Inflammatory macrophage treated with lipopolysaccharide for 1 hour (primary cell): ENCODE measurements at regions not wholly inside any gene's neighbourhood (a gene's known extent, or its start where the extent isn't known, plus 50 kb on each side); places are given as distances from the start of the nearest gene placed in this dataset.

Experiments
- DNase-seq, 2 donors: peaks; one replicate each; pipeline ENCODE4 v3.0.0-alpha.2; 2020 to 2022

DNA sequence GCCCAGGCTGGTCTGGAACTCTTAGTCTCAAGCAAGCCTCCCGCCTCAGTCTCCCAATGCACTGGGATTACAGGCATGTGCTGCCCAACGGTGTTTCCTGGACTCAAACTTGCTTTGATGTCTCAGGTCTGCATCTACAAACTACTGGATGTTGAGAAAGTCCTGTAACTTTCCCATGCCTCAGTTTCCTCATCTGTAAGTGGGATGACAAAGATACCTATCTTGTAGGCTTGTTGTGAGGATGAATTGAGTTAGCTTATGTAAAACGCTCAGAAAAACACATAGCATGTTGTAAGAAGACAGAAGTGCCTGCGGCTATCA lies 63.6 kb upstream of the NUDT4 start:
- DNase-seq = no peak

DNA sequence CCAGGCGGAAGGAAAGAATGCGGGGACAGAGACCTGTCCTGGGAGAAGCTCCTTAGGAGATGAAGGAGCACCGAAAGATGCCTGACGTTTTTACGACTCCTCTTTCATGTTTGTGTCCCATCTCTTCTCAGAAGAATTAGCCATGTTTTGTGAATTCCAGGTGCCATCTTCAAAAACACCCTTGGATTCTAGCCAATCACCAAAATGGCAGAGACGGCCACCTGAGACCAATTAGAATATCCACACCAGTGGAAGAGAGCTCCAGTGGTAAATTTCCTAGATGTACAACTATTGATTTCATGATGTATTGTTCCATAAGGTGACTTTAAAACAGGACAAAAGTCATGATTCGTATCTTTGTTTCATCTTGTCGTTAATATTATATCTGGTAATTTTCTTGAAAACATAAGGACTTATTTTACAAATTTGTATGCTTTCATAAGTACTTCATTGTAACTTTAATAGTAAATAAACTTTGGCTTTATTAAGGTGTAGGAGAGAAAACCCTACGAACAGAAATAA lies 62.3 kb upstream of the NUDT4 start:
- no peak for DNase-seq

DNA sequence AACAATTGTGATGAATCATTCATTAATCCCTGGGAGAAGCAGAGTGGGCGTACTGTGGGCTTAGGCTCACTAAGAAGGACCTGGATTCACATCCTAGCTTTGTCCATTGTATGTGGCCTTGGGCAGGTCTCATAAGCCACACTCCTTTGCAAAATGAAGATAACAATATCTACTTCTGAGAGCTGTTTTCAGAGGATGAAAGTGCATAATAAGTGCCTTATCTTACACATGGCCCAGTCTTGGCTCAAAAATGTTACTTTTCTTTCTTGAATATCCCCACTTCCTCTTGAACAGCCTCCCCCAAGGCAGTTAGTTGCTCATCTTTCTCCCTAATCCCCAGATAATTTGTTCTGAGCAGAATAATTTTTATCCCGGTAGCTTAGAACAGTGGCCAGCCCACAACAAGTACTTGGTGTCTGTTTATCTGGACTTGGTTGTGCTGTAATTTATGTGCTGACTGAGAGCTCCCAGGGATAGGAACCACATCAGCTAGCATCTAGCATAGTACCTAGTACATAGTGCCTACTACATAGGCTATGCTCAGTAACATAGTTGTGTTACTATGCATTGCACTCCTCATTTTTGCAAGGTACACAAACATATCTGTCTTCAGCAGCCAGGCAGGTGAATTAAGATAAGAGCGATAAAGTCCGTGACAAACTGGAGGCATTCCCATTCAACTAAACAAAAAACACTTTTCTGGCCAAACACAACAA lies 61.7 kb upstream of the NUDT4 start:
- no peak for DNase-seq

DNA sequence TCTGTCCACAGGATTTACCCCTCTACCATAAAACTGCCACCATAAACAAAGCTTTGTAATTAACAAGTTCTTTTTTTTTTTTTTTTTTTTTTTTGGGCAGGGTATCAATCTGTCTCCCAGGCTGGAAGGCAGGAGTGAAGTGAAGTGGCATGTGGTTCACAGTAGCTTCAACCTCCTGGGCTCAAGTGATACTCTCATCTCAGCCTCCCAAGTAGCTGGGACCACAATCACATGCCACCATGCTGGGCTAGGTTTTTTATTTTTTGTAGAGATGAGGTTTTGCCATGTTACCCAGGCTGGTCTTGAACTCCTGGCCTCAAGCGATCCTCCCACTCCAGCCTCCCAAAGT lies 61.1 kb upstream of the NUDT4 start:
- DNase-seq = no peak

DNA sequence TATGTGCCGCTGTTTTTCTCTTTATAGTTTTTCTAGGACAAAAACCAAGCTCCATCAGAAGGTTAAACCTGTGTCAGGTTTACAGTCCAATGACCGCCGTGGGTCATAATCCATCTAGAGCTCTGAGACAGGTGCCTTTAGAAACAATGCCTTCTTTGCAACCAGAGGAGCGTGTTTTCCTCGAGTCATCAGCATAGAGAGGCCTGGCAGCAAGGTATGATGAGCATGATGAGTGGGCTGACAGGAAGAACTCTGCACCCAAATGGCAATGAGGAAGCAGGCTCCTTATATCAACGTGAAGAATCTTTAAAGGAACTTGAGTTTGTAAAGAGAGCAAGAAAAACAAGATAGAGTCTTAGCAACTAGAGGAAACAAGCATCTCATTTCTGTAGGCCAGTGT lies 60.5 kb upstream of the NUDT4 start:
- DNase-seq = peak in 1 of 2 donors; percentile 29

DNA sequence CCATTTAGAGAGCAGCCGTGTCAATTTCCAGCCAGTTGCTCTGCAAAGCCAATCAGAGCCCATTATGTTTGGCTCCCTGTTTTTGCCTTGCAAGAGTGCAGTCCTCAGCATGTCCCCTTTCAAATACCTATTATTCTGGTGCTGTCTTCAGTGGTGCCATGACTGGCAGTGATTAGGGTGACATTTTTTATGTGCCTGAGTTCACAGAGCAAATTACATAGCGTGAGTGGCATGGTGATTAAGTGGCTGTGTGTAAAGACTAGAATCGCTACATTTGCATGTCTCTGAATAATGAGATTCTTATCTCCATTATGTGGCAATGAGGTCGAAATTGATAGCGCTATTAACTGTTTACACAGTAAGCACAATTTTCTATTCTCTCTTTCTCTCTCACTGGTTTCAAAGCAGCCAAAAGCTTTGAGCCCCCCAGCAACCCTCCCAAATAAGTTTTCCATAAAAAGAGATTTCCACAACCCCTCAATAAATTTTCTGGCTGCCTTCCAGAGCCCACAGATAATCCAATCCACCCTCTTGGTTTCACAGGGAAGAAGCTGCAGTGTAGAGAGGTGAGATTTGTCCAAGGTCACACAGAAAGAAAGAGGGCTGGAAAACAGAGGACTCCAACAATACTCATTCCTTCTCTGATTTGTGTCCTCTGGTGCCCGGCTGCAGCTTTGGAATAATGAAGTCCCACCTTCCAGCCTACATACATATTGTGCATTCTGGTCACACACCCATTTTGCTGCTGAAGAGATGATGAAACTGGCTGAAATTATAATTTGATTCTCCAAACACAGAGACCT lies 58.8 kb upstream of the NUDT4 start:
- DNase-seq = no peak

DNA sequence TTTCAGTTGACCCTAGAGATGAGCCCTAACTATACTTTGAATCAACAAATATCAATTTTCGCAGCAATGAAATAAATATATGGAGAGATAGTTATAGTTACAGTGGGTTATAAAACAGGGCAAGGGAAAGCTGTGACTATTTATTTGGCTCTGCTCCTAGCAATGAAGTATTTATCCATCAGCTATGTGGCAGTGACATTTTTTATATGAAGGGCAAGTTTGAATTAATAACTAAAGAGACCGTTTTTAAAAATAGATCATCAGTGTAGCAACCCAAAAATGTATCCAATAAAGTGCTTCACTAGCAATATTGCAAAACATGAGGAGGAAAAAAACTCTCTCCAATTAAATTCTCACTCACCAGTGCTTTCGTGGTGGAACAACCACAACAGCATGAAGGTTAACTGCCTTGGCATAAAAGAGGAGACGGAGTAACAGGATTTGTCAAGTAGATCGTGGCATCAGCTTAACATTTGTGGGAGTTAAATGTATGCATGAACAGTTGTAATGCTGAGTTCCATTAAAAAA lies 58.1 kb upstream of the NUDT4 start:
- DNase-seq = no peak

DNA sequence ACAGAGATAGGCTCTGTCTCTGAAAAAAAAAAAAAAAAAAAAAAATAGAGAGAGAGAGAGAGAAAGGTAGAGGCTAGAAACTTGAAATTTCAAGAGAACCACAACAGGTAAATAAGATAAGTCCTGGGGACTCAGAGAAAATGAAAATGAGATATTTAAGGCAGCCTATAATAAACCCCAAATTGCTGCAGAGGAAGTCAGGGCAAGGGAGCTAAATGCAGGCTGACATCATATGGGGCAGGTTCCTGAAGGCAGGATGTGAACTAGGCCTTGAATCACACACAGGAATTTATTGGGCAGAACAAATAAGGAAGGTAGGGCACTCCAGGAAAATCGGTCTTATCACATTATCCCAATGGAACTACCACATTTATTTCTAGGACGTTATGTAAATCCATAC lies 54.9 kb upstream of the NUDT4 start:
- DNase-seq = no peak

DNA sequence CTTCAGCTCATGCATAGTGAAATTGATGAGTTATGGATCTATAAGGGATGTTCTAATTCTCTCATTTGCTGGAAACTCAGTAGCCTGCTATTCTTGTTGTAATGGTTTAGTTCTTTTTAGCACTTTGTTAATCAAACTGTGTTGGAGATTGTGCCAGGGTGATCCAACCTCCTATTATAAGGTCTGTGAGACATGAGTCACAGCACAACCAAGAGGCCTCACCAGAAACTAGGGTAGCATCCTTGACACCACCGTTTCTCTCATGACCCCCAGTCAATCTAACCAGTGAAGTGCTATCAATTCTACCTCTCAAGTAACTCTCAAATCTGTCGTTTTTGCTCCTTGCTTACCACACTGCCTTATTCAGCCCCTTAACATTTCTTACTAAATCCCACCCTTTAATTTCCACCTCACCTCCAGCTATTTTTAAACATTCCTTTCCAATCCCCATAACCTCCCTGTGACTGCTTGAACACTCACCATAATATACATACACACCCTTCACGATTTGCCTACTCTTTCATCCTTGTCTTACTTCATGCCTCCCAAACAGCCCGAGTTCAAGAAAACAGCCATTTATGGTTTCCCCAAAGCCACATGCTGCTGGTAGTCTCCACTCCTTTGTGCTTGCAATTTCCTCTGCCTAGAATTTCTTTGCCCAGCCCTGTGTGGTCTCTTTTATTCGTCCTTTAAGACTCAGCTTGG lies 53.9 kb upstream of the NUDT4 start:
- no peak for DNase-seq

DNA sequence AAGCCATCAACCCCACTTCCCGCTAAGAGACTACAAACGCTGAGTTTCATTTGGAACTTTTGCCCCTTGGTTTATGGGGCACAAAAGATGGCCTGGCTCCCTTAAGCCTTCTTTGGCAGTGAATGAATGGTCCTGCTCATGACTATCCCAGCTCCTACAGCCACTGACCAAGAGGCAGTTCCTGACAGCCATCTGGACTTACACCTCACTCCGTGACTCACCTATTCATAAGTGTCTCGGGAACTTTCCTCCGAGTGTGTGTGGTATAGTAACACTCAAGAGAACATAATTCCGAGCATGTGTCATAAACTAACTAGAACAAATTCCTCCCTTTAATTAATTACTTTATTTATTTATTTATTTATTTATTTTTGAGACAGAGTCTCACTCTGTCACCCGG lies 51.9 kb upstream of the NUDT4 start:
- no peak for DNase-seq
